ENCODE measurements at regions not wholly inside any gene's neighbourhood (a gene's known extent, or its start where the extent isn't known, plus 50 kb on each side); places are given as distances from the start of the nearest gene placed in this dataset.

DNA sequence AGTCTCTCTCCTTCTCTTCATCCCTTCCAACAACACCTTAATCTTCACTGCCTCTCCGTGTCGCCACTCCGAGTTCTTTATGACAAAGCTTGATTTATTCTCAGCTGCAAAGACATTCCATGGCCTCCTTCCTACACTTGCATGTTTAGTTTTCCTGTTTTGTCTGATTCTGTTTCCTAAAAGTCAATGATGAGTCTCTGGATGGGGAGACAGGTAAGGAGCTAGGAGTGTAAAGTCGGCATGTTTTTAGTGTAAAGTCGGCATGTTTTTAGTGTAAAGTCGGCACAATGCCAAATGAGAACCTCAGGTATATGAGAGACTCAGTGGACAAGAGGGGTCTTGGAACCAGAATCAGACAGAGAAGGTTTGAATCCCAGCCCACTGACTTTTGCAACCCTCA lies 362.3 kb upstream of the EEF2KMT start:
- TF ChIP-seq, protein P1, sequence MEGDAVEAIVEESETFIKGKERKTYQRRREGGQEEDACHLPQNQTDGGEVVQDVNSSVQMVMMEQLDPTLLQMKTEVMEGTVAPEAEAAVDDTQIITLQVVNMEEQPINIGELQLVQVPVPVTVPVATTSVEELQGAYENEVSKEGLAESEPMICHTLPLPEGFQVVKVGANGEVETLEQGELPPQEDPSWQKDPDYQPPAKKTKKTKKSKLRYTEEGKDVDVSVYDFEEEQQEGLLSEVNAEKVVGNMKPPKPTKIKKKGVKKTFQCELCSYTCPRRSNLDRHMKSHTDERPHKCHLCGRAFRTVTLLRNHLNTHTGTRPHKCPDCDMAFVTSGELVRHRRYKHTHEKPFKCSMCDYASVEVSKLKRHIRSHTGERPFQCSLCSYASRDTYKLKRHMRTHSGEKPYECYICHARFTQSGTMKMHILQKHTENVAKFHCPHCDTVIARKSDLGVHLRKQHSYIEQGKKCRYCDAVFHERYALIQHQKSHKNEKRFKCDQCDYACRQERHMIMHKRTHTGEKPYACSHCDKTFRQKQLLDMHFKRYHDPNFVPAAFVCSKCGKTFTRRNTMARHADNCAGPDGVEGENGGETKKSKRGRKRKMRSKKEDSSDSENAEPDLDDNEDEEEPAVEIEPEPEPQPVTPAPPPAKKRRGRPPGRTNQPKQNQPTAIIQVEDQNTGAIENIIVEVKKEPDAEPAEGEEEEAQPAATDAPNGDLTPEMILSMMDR (IDR thresholded peaks at IDR 0.05; ENCODE audit: low read depth, low read length, poor library complexity, severe bottlenecking), result no peak
- TF ChIP-seq EZH2phosphoT487 (IDR thresholded peaks at IDR 0.05; ENCODE audit: borderline replicate concordance, low read length), result no peak
